ENCODE measurements at regions not wholly inside any gene's neighbourhood (a gene's known extent, or its start where the extent isn't known, plus 50 kb on each side); places are given as distances from the start of the nearest gene placed in this dataset.

- no peak for FAIRE-seq
- SMC1A ChIA-PET (ENCODE audit: uncharacterized antibody, unreplicated experiment) = interaction anchor here (1.2 kb wide), 1 partner anchor 50 kb away, joined by 4 read pairs; no protein-coding TSS in a partner anchor
Measured at GRCh38 chr3:16741890-16742289, 136.7 kb upstream of the DAZL start.

DNA sequence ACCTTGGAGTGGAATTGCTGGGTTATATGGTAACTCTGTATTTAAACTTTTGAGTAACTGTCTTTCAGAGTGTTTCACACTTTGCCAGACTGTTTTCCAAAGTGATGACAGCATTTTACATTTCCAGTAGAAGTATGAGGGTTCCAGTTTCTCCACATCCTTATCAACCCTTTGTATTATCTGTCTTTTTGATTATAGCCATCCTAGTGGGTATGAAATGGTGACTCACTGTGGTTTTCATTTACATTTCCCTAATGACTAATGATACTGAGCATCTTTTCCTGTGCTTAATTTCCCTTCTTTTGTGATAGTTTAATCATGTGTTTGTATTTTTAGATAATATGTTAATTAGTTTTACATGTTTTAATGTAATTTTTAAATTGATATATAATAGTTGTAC, 138.1 kb upstream of the DAZL start:
- Histone ChIP-seq H3K4me2 (ENCODE audit: control insufficient read depth, insufficient read depth) (no peak overlapping the region), H3K9ac (ENCODE audit: control insufficient read depth, insufficient read depth, low read length) (no peak overlapping the region), H3K79me2 (ENCODE audit: control insufficient read depth, insufficient read depth, low read length) (no peaks in the 10 kb centered on the region), H3K4me1 (ENCODE audit: control insufficient read depth, insufficient read depth, low read length) (no peaks in the 10 kb centered on the region), H3K4me3 (no peak overlapping the region), H4K20me1 (ENCODE audit: control insufficient read depth, insufficient read depth) (no peaks in the 10 kb centered on the region), H3K27me3 (replicated peaks in 1 of 2; ENCODE audit: control insufficient read depth in 2 of 2, insufficient read depth in 2 of 2, low read length in 1 of 2) (no peaks in the 10 kb centered on the region; a peak in 1 of 4 replicates), H3K27ac (ENCODE audit: control insufficient read depth, insufficient read depth) (no peak overlapping the region), H2AFZ (ENCODE audit: control insufficient read depth, low read depth, low read length) (no peak overlapping the region), H3K36me3 (ENCODE audit: control insufficient read depth in 2 of 2, insufficient read depth in 2 of 2, low read length in 1 of 2) (no peaks in the 10 kb centered on the region), H3K9me3 (replicated peaks; ENCODE audit: control insufficient read depth, insufficient read depth, low read length) (peaks cover 4% of the 10 kb centered on the region)
- CTCF ChIA-PET = no interaction called here
- BruUV-seq (replicated peaks) = no TSS peak
- no peak for FAIRE-seq
- SMC1A ChIA-PET (ENCODE audit: uncharacterized antibody, unreplicated experiment) = no interaction called here
- no peak for DNase-seq (ENCODE audit: low read depth, low spot score)
- in situ Hi-C loops (cut with MboI) (no loop called here), intact Hi-C loops (cut with micrococcal nuclease; ENCODE audit: unreplicated experiment) (no loop called here)
- POLR2A ChIA-PET = no interaction called here
- no peak for ATAC-seq
- RAD21 ChIA-PET (ENCODE audit: unreplicated experiment) = no interaction called here
- TF ChIP-seq NFIC (IDR thresholded peaks at IDR 0.05; ENCODE audit: low read depth, low read length) (no peak), KAT2A (conservative IDR thresholded peaks at IDR 0.05; ENCODE audit: control insufficient read depth, low read depth, low read length) (no peak), TCF7 (IDR thresholded peaks at IDR 0.05; ENCODE audit: borderline replicate concordance) (no peak), POLR2A (IDR thresholded peaks at IDR 0.05; ENCODE audit: low read depth, low read length) (no peak), PML (IDR thresholded peaks at IDR 0.05; ENCODE audit: low read length) (no peak), IRF3 (IDR thresholded peaks at IDR 0.05) (no peak), RUNX3 (IDR thresholded peaks at IDR 0.05; ENCODE audit: low read length) (no peak), MTA3 (IDR thresholded peaks at IDR 0.05; ENCODE audit: borderline replicate concordance, low read length) (no peak), RELB (IDR thresholded peaks at IDR 0.05; ENCODE audit: low read depth) (no peak)
- TF ChIP-seq, protein P1, sequence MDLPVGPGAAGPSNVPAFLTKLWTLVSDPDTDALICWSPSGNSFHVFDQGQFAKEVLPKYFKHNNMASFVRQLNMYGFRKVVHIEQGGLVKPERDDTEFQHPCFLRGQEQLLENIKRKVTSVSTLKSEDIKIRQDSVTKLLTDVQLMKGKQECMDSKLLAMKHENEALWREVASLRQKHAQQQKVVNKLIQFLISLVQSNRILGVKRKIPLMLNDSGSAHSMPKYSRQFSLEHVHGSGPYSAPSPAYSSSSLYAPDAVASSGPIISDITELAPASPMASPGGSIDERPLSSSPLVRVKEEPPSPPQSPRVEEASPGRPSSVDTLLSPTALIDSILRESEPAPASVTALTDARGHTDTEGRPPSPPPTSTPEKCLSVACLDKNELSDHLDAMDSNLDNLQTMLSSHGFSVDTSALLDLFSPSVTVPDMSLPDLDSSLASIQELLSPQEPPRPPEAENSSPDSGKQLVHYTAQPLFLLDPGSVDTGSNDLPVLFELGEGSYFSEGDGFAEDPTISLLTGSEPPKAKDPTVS (IDR thresholded peaks at IDR 0.05; ENCODE audit: low read depth, low read length) = no peak

More at GRCh38 chr3:16741890-16742289, 136.7 kb upstream of the DAZL start:
- ATAC-seq (no peak), DNase-seq (ENCODE audit: low read depth, low spot score) (no peak)
- ChIA-PET RAD21 (ENCODE audit: unreplicated experiment) (no interaction called here), CTCF (no interaction called here), POLR2A (no interaction called here)
- H3K4me3 ChIP-seq = no peak overlapping the region
- H3K79me2 ChIP-seq (ENCODE audit: control insufficient read depth, insufficient read depth, low read length) = no peaks in the 10 kb centered on the region
- no peaks in the 10 kb centered on the region for H3K36me3 ChIP-seq (ENCODE audit: control insufficient read depth in 2 of 2, insufficient read depth in 2 of 2, low read length in 1 of 2)
- in situ Hi-C loops (cut with MboI) (no loop called here), intact Hi-C loops (cut with micrococcal nuclease; ENCODE audit: unreplicated experiment) (no loop called here)
- H3K9ac ChIP-seq (ENCODE audit: control insufficient read depth, insufficient read depth, low read length) = no peak overlapping the region
- no peak overlapping the region for H3K27ac ChIP-seq (ENCODE audit: control insufficient read depth, insufficient read depth)
- 1% methylated on average over 4 of the region's 4 CpGs for WGBS (ENCODE audit: insufficient coverage, insufficient replicate concordance, low lambda C conversion rate, missing lambda C conversion rate)
- H2AFZ ChIP-seq (ENCODE audit: control insufficient read depth, low read depth, low read length) = no peak overlapping the region
- no peaks in the 10 kb centered on the region for H3K4me1 ChIP-seq (ENCODE audit: control insufficient read depth, insufficient read depth, low read length)
- peaks cover 4% of the 10 kb centered on the region for H3K9me3 ChIP-seq (replicated peaks; ENCODE audit: control insufficient read depth, insufficient read depth, low read length)
- no peak overlapping the region for H3K4me2 ChIP-seq (ENCODE audit: control insufficient read depth, insufficient read depth)
- TF ChIP-seq GATAD2B (conservative IDR thresholded peaks at IDR 0.05; ENCODE audit: low read depth) (no peak), ATF2 (IDR thresholded peaks at IDR 0.05; ENCODE audit: low read length) (0 out of 2 replicates have a peak, but pooled peaks have one; percentile 12), SIX5 (IDR thresholded peaks at IDR 0.05; ENCODE audit: low read depth, low read length, severe bottlenecking) (no peak), RELA (IDR thresholded peaks at IDR 0.05; ENCODE audit: borderline replicate concordance, partially characterized antibody) (no peak)
- no TSS peak for BruUV-seq (replicated peaks)
- H4K20me1 ChIP-seq (ENCODE audit: control insufficient read depth, insufficient read depth) = no peaks in the 10 kb centered on the region
- H3K27me3 ChIP-seq (replicated peaks in 1 of 2; ENCODE audit: control insufficient read depth in 2 of 2, insufficient read depth in 2 of 2, low read length in 1 of 2) = no peaks in the 10 kb centered on the region; a peak in 1 of 4 replicates
